NCI-H1436 (cell line): ENCODE measurements at regions not wholly inside any gene's neighbourhood (a gene's known extent, or its start where the extent isn't known, plus 50 kb on each side); places are given as distances from the start of the nearest gene placed in this dataset.

ENCODE experiments used
- DNase-seq: peaks from one replicate; lab custom pipeline; 2025; lab: John Stamatoyannopoulos, UW

DNA sequence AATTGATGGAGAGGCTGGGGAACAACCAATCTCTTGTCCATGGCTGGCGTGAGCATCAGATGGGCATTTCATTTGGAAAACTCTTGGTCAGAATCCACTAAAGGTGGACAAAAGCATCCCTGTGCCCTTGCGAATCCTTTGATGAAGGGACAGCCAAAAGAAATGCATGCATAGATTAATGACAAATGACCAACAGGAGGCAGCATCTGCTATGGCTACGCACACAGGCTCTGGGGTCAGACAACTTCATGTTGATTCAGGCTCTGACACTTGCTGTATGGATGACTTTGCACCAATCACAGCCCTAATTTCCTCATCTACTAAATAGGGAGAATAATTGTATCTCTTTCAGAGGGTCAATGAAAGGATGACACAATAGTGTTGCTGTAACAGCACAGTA lies 117.5 kb downstream of the ASCL4 start:
- DNase-seq: no peak

DNA sequence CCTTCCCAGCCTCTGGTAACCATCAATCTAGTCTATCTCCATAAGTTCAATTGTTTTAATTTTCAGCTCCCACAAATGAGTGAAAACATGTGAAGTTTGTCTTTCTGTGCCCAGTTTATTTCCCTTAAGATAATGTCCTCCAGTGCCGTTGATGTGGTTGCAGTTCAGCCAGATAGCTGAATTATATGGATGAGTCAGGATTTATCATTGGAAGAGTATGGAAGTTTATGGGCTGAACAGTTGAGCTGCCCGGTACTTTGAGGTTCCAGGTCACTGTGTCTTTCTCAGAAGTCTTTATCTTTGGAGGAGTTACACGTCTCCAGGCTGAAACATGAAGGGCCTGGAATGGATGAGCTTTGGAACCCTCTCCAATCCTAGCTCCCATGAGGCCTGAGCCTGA lies 120.1 kb downstream of the ASCL4 start:
- DNase-seq: no peak

DNA sequence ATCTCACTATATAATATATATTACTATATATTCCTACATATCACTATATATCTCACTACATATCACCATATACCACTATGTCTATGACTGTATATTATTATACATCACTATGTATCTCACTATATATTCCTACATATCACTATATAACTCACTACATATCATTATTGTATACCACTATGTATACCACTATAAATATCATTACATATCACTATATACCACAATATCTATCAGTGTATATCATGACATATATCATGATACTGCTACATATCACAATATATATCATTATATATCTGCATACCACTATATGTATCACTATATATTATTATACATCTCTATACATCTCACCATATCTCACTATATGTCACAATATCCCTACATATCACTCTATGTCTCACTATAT lies 121.5 kb downstream of the ASCL4 start:
- no peak for DNase-seq

DNA sequence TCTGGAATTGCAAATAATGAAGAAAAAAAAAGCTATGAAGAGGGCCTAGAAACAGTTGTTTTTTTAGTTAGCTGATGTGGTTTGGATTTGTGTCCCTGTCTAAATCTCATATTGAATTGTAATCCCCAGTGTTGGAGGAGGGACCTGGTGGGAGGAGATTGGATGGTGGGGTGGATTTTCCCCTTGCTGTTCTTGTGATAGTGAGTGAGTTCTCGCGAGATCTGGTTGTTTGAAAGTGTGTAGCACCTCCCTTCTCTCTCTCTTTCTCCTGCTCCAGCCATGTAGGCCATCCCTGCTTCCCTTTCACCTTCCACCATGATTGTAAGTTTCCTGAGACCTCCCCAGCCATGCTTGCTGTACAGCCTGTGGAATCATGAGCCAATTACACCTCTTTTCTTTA lies 126.1 kb downstream of the ASCL4 start:
- no peak for DNase-seq

DNA sequence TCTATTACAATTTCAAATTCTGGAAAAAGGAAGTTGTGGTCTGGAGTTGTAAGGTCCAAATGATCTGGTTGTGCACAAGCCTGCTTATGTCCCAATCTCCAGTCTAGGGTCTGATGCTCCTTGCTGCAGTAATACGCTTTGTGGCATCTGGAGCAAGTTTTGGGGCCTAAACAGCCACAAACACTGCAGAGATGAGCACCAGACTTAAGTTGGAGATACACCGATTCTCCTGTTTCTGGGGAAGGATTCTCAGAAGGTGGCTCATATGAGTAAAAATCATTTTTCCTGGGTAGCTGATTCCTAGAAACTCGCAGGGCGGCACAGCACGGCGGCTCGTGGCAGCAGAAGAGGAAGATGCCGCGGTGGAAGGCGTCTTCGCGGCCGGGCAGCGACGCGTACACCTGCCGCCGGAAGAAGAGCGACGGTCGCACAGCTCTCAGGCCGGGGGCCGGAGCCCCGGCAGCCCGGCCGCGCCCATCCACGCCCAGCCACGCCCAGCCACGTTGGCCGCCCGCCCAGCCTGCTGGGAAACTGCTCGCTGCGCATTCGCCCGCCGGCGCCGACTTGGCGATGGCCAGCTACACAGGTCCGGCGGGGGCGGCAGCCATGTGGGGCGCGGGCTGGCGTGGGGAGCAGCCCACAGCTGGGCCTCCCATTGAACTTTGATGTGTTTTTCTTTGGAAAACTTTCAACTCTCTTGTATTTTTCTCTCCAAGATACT lies 129.0 kb downstream of the ASCL4 start:
- no peak for DNase-seq

DNA sequence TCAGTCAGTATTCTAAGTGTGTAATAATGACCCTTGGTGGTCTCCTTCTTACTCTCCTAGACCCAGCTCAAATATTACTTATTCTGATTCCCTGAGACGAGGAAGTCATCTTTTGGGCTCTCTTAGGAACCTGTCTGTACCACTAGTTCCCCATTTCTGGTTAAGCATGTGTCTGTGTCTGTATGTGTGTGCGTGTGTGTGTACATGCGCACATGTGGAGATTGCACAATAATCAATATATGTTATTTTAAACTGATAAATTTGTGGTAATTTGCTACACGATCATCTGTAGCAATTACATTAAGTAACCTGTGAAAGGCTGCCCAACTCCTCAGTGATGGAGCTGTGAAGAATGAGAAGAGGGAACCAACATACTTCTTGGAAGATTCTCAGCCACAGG lies 132.2 kb downstream of the ASCL4 start:
- no peak for DNase-seq

DNA sequence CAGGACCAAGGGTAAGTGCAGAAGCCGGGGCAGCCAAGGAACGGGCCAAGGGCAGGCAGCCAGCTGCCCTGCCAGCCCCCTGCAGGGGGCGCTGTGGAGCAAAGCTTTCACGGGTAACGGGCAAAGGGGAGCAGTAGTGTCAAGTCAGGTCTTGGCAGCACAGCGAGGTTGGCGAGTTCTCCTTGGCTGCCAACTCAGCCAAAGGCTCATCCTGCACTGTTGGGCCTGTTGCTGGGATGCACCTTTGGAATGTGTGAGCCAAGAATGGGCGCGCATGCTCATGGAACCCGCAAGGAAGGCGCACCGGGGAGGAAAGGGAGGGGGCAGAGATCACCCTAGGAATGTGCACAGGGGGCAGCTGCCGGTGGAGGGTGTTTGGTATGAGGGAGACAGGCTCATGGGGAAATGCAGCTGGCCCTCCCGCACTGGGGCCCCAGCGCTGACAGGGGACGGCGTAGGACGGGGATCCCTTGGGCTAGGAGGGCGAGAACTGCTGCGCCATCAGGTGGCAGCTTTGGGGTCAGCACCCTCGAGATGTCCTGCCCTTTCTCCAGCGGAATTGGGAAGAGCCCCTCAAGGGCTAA lies 138.0 kb downstream of the ASCL4 start:
- no peak for DNase-seq

DNA sequence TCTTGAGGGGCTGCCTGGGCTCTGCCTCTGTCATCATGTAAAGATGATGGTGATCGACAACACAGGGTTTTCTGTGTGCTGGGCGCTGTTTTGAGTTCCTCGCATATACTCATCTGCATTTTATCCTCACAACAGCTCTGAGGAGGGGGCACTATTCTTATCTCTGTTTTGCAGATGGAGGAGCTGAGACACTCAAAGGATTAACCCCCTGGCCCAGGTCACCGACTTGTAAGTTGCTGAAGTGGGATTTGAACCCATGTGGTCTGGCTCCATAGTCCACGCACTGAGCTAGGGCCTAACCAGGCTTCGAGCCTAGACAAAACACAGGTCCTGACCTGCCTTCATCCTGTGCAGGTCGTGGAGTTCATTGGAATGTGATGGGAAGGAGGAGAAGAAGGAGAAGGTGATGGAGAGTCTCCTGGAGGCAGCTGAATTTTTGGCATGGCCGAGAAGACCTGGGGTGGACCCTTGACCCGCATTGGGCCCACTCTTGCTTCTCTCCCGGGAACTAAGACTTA lies 140.0 kb downstream of the ASCL4 start:
- DNase-seq: no peak

DNA sequence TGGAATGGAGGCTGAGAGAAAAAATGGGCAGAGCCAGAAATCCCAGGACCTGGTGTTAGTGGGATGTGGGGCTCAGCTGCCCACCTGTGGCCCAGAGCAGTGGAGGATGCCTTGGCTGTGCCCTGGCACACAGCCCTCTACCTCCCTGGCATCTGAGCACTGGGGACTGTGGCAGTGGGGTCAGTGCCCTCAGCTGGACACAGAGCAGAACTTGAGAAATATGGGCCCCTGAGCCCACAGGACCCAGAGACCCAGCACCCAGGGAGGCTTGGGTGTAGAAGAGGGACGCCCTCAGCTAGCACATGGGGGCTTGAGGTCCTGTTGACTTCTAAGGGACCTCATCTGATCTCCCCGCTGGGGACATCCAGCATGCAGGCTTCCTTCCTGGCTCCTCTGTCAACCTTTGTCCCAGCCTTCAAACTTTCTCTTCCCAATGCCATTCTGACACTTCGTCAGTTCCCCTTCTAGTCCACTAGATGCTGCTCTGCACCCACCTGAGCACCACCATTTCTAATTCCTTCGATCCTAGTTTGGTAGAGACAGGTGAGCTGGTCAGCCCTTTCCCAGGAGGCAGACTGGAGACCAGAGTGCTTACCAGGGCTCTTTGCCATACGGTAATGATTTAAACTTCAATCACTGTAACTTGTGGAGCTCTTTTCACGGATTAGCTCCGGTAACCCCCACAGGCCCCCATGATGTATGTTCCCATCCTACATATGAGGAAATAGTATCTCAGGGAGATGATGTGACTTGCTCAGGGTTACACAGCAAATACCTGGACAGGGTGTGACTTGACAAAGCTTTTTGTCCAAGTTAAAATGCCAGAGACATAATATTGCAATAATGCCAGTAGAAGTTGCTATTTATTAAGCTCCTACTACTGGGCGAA lies 143.7 kb downstream of the ASCL4 start:
- no peak for DNase-seq

DNA sequence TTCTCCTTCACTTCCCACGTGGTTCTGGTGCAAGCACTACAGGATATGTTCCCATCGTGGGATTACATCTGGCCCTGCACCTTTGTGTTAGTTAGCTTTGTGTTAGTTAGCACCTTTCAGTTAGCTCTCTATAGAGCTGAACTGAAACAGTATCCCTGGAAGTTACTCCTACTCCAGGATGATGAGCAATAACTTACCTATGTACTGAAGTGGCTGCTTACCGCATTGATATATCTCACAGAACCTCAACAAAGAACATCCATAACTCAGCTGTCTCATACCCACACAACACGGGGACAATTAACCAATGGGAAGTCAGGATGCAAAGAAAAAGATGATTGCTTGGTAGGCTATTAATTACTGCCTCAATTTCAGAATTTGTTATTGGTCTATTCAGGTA lies 146.6 kb downstream of the ASCL4 start:
- DNase-seq: no peak

DNA sequence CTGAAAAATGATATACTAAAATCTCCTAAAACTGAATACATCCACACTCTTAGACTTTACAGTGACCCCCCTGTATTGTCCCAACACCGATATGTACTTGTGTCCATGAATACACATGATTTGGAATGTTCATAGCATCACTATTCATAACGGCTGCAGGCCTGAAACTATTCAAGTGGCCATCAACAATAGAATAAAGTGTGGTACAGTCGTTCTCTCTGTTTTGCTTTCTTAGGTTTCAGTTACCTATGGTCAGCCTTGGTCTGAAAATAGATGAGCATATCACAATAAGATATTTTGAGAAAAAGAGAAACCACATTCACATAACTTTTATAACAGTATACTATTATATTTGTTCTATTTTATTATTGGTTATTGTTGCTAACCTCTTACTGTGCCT lies 150.6 kb downstream of the ASCL4 start:
- no peak for DNase-seq

DNA sequence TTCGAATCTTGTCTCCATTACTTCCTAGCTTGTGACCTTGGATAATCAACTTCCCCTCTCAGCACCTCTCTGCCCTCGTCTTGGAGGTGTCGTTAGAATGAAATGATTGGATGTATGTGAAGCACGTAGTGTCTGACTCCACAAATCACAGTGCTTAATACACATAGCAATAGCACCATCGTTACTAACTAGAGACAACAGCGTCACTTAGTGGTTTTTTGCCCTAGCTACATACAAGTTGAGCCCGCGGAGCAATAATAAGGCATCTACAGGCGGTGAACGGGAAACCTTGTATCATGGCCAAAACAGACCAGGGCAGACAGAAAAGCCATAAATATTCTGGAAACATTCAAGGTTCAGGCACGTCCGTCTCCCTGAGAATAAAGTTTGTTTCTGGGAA lies 154.9 kb downstream of the ASCL4 start:
- no peak for DNase-seq

DNA sequence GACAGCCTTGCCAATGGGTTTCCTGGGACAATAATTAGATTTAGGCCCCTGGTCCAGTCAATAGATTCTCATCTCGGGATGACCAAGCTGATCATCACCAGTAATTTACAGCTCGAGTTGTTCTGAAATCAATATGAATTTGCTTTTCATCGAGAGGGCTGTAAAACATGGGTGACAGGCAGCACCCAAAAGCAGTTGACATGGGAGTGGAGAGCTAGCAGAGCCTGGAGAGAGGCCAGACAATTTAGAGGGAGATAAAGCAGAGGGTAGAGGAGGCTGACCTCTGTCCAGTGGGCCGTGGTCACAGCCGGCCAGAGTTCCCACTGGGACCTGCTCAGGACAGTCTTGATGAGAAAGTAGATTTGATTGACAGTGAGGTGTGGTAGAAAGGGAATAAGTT lies 157.3 kb downstream of the ASCL4 start:
- DNase-seq: no peak

DNA sequence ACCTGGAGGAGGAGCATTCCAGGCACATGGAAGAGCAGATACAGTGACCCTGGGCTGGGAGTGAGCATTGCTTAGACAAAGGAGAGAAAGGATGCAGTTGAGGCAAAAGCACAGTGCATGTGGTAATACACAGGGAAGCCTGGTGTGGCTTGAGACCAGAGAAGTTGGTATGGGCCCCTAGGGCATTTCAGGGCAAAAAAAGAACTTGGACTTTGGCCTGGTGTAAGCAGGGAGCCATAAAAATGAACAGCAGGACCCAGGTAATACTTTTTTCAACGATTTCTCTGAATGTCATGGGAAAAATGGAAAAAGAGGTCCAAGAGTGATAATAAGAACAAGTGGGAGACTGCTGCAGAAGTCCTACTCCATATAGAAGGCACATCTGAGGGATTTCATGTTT lies 163.9 kb downstream of the ASCL4 start:
- DNase-seq: no peak

DNA sequence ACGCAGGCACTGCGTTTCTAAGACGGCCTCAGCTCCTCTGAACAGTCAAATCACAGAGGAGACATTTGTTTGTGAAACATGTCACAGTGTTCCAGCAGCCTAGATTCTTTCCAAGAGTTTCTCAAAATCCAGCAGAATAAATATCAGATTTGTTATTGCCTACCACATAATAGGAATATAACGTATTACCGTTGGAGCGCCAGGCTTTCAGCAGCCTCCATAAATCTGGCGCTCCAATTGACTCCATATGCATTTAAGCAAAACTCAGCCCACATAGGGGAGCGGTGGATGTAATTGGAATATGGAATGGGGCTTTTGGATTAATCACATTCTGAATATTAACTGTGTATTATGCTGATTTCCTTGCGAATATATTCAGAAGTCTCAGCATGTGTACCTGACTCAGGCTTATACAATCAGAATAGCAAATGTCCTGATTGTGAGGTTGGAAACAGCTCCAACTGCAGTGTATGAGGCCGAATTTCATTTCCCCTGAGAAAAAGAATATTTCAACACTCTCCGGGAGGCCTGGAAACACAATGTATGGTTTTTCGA lies 174.0 kb downstream of the ASCL4 start:
- no peak for DNase-seq

DNA sequence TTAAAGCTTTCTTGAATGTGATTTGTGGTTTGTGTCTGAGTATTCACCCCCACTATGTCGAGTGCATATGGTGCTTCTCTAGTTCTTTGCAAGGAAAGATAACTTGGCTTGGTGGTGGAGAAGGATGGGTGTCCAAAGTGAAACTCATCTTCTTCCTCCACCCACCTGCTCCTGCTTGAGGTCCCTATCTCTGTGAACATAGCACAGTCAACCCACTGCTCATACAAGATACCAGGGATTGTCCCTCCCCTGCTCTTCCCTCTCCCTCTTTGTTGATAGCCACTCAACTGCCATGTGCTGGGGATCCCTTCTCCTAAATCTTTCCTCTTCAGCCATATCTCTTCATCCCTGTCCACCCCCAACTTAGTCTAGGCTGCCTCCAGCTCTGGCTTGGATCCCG lies 176.5 kb downstream of the ASCL4 start:
- DNase-seq: no peak

DNA sequence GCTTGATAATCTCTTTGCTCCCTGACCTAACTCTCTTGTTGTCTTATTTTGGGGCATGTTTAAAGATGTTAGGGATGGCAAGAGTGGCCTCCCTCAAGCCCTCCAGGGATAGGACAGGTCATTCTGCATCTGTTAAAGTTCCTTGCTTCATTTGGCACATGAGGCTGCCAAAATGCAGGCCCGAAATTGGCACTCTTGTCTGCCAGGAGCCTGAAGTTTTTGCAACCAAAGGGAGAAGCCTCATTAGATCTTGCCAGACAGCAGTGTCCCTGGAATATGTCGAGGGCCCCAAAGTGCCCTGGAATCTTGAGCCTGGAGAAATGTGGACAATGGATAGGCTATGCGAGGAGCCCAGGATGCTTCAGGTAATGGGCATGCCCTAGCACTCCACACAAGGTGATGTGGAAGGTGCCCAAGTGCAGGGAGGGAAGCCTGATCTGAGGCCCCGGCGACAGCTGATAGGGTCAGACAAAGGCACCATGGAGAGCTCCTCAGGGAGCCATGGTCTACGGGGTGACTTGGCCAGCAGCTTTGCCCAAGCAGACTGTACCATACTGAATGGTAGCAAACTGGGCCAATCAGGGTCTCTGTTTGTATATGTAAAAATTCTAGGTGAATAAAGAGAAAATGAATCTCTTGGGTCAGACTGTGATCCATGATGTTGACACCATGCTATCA lies 173.0 kb upstream of the WSCD2 start:
- no peak for DNase-seq

DNA sequence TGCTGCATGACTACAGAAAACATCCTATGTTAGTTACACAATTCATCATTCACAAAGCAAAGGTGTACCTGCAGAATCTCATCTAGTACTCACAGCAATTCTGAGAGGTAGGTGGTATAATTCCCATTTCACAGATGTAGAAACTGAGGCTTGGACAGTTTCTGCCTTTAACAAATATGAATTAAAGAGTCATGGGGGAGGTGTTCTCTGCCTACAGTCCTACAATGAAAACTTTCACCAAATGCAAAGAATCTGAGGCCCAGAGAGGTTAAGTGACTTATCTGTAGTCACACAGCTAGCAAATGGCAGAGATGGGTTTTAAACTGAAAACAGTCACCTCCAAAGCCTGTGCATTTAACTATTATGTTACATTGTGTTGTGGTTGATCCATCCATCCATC lies 171.6 kb upstream of the WSCD2 start:
- DNase-seq: no peak

DNA sequence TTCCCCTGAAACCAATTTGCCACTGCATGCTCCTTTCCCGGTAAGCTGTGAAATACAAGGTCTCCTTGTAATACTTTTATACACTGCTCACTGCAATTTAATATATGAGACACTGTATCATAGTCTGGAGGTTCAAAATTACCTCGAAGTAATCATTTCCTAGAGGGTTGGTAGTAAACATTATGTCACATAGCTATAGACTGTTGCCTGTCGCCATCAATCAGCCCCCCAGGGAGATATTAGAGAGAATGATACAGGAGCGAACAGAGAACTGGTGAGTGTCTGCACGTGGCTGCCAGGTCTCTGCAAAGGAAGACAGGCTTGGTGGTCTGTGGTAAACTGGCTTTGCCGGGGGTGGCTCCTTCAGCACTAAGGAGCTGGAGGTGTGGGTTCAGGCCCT lies 165.5 kb upstream of the WSCD2 start:
- DNase-seq: no peak

DNA sequence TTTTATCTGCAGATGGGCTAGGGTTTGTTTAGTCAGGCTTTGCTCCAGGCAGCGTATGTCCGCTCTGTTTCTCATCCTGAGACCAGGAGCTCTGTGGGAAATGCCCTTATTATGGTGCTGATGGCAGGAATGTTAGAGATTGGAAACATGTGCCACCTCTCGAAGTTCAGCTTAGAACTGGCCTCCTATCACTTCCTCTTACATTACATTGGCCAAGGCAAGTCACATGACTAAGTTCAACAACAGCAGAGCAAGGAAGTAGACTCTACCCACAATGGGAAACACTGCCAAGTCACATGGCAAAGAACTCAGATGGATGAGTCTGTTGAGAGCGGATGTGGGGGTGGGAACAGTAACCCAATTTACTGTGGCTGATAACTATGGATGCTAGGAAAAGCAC lies 161.9 kb upstream of the WSCD2 start:
- DNase-seq: no peak

DNA sequence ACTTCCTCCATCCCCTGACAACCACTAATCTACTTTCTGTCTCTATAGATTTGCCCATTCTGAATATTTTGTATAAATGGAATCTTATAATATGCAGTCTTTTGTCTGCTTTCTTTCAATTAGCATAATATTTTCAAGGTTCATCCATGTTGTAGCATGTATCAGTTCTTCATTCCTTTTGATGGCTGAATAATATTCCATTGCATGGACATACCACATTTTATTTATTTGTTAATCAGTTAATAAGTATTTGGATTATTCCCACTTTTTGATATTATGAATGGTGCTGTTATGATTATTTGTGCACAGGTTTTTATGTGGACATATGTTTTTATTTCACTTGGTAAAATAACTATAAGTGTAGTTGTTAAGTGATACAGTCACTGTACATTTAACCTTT lies 155.1 kb upstream of the WSCD2 start:
- DNase-seq: no peak

DNA sequence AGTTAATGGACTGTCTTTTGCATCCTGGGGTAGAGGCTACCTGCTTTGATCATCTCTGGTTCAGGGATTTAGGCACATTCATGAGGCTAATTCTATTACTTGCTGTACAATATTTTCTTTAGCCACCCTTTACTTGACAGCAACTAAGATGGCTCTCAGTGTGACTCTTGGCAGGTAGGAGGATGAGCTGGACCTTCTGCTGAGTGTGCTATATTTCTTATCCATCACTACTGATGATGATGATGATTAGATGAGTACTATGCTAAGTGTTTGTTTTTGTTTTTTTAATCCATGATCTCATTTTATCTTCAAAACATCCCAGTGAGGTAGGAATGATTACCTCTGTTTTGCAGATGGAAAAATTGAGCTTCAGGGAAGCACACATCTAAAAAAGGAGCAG lies 152.8 kb upstream of the WSCD2 start:
- DNase-seq: no peak
